Erythroblast (primary cell): ENCODE measurements at regions not wholly inside any gene's neighbourhood (a gene's known extent, or its start where the extent isn't known, plus 50 kb on each side); places are given as distances from the start of the nearest gene placed in this dataset.

ENCODE experiments used
- DNase-seq, 2 experiments: peaks; one replicate each; lab custom pipeline; 2025; lab: John Stamatoyannopoulos, UW
- GATA1 ChIP-seq: IDR thresholded peaks from 2 replicates; pipeline ENCODE4 v1.6.1; 2011; ENCODE audit warnings: low read depth, mild to moderate bottlenecking, control low read depth, low read length, moderate library complexity
- POLR2A ChIP-seq: IDR thresholded peaks from 2 replicates; pipeline ENCODE4 v1.6.1; 2011; ENCODE audit warnings: mild to moderate bottlenecking, low read length

DNA sequence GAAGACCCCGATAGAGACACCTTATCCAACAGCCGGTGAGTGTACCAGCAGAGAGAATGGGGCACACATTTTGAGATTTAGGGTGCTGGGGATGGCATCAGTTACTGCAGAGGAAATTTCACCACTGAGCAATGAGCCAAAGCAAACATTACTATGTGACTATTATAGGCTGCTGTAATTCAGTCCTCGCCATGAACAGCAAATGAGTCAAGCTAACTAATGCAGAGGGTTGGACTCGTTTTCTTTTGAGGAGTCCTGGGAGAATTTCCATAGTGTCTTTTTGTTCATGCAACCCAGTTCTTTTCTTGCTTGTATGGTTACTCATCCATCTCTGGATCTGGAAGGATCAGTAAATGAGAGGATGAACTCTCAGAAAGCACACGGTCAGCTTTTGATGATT, 323.8 kb downstream of the PSAT1 start:
- DNase-seq = no peak
- TF ChIP-seq POLR2A (no peak), GATA1 (no peak)

DNA sequence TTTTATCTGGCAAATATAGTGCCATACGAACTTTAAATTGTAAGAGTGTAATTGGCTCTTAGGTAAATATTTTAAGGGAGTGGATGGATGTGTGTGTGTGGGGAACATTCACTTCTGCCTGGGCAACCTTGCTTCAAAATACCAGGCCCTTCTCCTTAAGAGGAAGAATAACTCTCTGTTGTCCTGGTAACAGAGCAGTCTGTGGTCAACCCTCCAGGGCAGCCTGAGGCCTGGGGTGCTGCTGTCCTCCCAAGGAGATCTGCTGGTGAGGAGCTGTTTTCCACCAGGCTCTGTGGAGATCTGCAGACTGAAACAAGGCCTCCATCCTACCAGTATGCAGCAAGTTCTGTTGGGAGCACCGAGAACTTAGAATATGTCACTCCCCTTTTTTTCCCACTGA, 325.2 kb downstream of the PSAT1 start:
- TF ChIP-seq POLR2A (no peak), GATA1 (no peak)
- DNase-seq = no peak

DNA sequence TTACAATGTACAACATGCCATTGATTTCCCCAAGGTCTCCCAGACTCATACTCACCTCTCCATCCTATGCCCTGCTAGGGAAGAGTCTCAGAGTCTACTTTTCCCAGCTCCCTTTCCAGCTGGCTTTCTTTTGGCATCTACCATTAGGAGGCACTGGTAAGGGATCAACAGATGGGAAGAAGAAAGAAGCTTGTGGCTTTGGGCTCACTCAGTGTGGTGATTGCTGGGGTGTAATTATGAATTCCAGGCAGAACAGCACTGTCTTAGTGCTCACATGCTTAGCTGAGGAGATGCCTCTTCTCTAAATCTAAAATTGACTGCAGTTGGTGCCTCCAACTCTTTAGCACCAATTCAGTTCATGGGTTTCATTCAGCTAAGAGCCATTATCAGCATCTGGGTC, 330.0 kb downstream of the PSAT1 start:
- no peak for DNase-seq

DNA sequence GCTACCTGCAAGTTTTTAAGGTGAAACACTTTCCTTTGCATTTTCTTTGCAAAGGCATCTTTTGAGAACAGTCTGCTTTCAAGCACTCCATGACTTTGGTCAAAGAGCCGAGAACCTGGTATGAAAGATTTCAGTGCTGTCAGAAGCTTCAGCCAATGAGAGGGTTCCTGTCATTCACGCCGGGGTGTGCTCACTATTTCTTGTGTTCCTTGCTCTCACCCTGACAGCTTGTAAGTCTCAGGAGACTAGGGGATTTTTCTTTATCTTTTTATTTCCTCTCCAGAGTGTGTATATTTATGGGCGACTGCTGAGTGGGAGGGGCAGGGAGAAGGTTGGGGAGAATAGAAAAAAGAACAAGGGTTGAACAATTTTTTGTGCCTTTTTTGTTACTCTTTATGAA, 334.0 kb downstream of the PSAT1 start:
- TF ChIP-seq POLR2A (no peak), GATA1 (no peak)
- DNase-seq = no peak

More for the DNA sequence above, 330.0 kb downstream of the PSAT1 start:
- TF ChIP-seq GATA1 (no peak), POLR2A (no peak)

DNA sequence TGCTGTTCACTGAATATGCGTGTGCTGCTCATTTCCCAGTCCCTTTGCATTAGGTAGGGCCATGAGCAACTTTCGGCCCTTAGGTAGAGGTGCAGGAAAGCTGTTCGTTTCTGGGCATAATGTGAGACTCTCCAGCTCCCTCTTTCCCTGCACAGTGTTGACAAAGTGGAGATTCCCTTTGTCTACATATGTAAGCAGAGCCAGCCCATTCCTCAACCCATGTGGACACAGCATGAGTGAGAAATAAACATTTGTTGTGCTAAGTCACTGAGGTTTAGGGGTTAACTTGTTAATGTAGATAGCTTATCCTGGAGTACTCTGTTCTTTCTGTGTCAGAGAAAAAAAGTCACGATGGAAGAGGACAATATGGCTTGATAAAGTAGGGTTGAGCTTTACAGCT, 343.8 kb downstream of the PSAT1 start:
- TF ChIP-seq GATA1 (no peak), POLR2A (no peak)
- no peak for DNase-seq

DNA sequence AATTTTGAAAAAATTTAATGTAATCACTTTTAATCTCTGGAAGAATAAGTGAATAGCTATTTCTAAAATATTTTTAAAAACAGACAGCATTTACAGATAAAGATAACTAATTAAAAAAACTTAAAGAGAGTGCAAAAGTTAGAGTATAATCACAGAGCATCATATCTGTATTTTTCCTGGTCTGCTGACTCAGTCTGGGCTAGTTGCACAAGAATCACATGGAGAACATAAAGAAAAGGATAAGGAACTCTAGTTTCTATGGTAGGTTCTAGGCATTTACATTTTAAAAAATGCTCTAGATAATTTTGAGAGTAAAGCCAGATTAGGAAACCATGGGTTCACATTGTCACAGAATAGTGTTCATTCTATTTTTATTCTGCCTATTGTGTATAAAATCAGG, 347.4 kb downstream of the PSAT1 start:
- TF ChIP-seq POLR2A = no peak
- TF ChIP-seq GATA1 = no peak
- DNase-seq = no peak

DNA sequence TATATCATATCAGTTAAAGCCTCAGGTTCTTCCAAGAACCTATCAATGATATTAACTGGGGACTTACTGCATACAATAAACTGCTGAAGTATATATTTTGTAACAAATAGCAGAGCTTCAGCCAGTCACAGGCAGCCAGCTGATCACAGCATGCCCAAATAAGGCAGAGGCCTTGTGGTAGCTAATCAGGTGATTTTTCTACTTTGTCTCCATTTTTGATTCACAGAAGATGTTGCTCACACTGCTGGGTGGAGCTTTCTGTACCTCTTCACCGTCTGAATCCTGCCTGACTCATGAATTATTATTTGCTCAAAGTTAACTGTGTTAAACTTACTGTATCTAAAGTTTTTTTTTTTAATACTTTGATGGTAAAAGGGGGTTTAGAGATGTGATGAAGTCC, 357.4 kb downstream of the PSAT1 start:
- no peak for DNase-seq

DNA sequence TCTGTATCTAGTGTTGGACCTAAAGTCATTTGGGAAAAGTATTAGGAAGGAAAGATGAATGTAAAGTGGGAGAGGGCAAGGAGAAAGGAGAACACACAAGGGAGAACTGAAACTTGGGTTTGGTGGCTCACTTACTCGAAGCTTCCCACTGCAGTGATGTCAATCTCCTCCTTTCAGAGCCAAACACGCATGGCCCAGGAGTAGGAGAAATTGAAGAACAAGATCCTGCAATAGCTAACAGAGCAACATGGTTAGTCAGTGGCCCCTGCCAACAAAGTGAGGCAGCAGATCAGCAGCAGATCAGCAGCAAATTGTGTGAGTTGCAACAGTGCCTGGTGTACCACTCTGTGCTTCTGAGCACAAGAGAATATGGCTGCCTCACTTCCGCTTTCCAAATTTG, 366.4 kb downstream of the PSAT1 start:
- TF ChIP-seq POLR2A = no peak
- no peak for TF ChIP-seq GATA1
- DNase-seq = no peak

More for the DNA sequence above, 357.4 kb downstream of the PSAT1 start:
- no peak for TF ChIP-seq POLR2A
- no peak for TF ChIP-seq GATA1

DNA sequence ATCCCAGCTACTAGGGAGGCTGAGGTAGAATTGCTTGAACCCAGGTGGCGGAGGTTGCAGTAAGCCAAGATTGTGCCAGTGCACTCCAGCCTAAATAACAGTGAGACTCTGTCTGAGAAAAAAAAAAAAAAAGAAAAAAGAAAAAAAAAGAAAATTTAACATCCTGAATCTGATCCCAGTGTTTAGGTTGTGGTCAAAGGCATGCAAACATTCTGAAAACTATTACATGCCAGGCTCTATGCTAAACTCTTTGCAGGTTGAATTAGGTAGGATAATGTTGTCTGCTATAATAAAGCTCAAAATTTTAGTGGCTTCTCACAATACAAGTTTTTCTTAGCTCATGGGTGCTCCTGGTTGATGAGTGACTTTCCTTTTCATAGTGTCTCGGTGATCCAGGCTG, 367.4 kb downstream of the PSAT1 start:
- no peak for TF ChIP-seq POLR2A
- DNase-seq = no peak

DNA sequence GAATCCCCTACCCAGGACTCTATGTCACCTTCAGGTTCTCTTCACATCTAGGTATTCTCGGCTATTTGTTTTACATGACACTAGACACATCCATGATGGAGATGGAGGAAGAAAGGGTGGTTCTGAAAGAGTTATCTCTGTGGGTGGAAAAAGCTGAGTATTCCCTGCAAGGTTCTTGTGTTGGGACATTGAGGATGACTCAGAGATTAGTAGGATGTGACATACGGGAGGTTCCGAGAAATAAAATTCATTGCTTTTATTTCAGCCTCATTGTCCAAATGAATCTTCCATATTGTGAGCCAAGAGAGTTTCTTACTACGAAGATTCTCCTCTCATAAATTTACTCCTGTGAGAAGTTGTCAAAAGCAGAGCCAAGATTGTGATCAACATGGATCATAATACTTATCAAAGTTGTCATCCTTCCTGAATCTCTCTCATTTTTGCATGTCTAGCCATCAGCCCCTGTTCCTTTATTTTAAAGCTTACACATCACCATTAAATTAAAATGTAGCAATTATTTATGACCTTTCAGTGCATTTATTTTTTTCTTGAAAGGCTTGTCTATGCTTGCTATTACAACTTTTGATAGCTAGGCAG, 370.0 kb downstream of the PSAT1 start:
- TF ChIP-seq GATA1 = no peak
- no peak for TF ChIP-seq POLR2A
- no peak for DNase-seq

DNA sequence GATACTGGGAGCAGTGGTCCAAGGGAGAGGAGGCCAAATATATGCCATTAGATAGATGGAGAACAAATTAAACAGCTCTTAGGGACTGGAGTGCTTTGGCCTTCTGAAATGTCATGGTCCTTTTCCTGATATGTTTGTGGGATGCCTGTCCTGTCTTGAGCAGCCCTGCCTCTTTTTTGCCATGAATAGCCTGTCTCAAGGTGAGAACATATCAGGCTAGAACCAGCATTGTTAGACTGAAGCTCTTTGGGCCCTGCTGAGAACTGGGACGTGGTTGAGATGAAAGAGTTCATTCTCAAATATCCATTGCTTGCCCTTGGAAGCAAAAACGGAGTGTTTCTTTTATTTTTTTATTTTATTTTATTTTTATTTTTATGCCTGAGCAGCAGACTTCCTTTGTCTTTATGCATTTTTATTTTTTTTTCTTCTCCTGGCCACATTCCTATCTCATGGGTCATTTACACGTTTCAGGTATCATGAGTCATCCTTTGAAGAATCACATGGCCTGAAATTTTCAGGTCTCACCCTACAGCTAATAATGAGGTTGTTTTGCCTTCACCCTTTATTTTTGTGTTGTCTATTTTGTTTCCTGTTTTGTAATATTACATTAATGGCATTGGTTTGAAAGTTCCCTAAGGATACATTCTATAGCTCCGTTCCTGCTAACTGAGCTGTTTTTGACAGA, 371.4 kb downstream of the PSAT1 start:
- TF ChIP-seq GATA1 = no peak
- no peak for TF ChIP-seq POLR2A
- DNase-seq = no peak

DNA sequence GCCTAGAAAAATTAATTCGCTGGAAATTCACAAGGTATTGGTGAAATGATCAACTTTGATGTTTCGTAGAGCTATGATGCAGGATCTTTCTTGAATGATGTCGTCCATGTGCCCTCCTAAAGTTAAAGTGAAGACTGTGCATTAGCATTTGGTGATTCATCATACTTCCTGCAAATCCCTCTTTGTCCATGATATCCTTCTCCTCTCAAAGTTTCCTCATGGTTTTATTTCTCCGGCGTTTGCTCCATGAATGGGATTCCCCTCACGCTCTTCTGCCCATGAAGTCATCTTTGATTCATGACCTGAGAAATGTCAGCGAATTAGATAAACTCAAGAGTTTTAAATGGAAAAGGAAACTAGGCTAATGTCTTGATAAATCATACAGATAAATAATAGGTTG, 372.7 kb downstream of the PSAT1 start:
- no peak for TF ChIP-seq GATA1
- no peak for TF ChIP-seq POLR2A
- no peak for DNase-seq

DNA sequence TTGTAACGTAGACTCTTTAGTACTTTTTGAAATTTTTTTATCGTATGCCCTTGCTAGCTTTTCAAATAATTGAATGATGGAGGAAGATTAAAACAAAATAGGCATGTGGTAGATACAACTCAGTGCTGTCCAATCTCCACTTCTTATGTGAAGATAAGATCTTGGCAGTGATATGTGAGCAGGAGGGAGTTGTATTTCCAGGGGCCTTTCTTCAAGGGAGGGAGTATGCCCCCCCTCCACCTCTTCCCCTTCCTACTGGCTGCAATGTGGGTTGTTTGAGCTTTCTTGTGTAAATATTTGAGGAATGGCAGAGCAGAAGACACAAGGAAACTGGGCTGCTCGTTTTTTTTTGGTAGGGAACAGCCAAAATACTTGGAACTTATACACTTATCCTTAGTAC, 374.9 kb downstream of the PSAT1 start:
- TF ChIP-seq POLR2A (no peak), GATA1 (no peak)
- no peak for DNase-seq

DNA sequence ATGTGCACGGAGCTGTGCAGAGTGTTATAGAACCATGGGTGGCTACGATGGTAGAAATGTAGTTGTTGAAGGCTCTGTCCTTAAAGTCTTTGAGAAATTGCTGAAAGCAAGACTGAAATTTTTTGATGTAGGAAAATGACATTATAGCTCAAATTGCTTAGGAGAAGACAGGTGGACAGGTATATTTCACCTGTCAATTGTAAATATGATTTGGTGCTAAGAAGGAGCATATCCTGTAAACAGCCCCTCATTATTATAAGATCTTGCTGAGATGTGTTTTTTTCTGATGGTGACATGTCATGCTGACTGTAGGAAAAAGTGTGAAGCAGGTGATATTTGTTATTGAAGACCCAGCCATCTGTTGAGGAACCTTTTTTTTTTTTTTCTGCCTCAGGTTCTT, 377.9 kb downstream of the PSAT1 start:
- no peak for DNase-seq
- no peak for TF ChIP-seq GATA1
- TF ChIP-seq POLR2A = no peak

DNA sequence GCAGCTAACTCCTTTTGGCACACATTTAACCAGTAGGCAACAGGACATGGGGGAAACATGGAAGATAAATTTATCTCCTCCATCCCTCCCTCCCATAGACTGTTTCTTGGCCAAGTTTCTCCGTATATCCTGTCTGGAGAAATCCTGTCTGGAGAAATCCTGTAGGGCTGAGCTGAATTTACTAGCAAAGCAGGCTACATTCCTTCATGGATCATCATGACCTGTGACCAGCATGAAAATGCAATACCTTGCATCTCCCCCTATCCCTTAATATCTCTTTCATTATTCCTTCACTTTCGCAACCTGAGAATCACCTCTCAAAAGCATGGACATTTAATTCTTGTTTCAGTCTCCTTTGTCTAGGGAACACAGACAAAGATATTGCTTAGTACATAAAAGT, 379.1 kb downstream of the PSAT1 start:
- TF ChIP-seq POLR2A (no peak), GATA1 (no peak)
- DNase-seq = no peak
